DOHH2 (cell line): ENCODE measurements at regions not wholly inside any gene's neighbourhood (a gene's known extent, or its start where the extent isn't known, plus 50 kb on each side); places are given as distances from the start of the nearest gene placed in this dataset.

Experiments
- H3F3A ChIP-seq: fragments of 200-600 bp; sonication (generic), shearing (Covaris generic); 2 replicates; pipeline ENCODE4 v1.6.0; 2016; ENCODE audit warnings: antibody characterized with exemption, mild to moderate bottlenecking; ENCODE audit not compliant: control insufficient read depth, insufficient read depth
- H3K27ac ChIP-seq: fragments of 200-600 bp; sonication (generic); 2 replicates; pipeline ENCODE4 v1.5.1; 2014; ENCODE audit warnings: low read depth, mild to moderate bottlenecking, low read length, moderate library complexity
- H3K27me3 ChIP-seq: fragments of 200-600 bp; sonication (generic); 2 replicates; pipeline ENCODE4 v1.6.1; 2014; ENCODE audit warnings: mild to moderate bottlenecking, low read length, mixed read lengths; ENCODE audit not compliant: control insufficient read depth
- H3K36me3 ChIP-seq: fragments of 200-600 bp; sonication (generic); 2 replicates; pipeline ENCODE4 v1.6.1; 2014; ENCODE audit warnings: mild to moderate bottlenecking, low read length, moderate library complexity, mixed read lengths; ENCODE audit not compliant: control insufficient read depth
- H3K4me1 ChIP-seq: fragments of 200-600 bp; sonication (generic); 2 replicates; pipeline ENCODE4 v1.6.1; 2014; ENCODE audit warnings: mild to moderate bottlenecking, low read length, mixed read lengths; ENCODE audit not compliant: control insufficient read depth
- H3K4me2 ChIP-seq: fragments of 200-600 bp; sonication (generic); 2 replicates; pipeline ENCODE4 v1.6.0; 2014; ENCODE audit warnings: mild to moderate bottlenecking, low read length, moderate library complexity
- H3K4me3 ChIP-seq: fragments of 200-600 bp; sonication (generic); 2 replicates; pipeline ENCODE4 v1.5.1; 2014; ENCODE audit warnings: mild to moderate bottlenecking, low read length, mixed read lengths
- H3K79me2 ChIP-seq: fragments of 200-600 bp; sonication (generic); 2 replicates; pipeline ENCODE4 v1.6.1; 2014; ENCODE audit warnings: mild to moderate bottlenecking, low read length, mixed read lengths; ENCODE audit not compliant: control insufficient read depth
- H3K9me2 ChIP-seq: fragments of 200-600 bp; sonication (generic); replicated peaks from 2 replicates; pipeline ENCODE4 v1.6.1; 2014; ENCODE audit warnings: mild to moderate bottlenecking, low read length, mixed read lengths; ENCODE audit not compliant: control insufficient read depth
- H3K9me3 ChIP-seq: fragments of 200-600 bp; sonication (generic); 2 replicates; pipeline ENCODE4 v1.6.1; 2014; ENCODE audit warnings: antibody characterized with exemption, low read length, mixed read lengths; ENCODE audit not compliant: control insufficient read depth, insufficient read depth
- H4K20me1 ChIP-seq: fragments of 200-600 bp; sonication (generic); 2 replicates; pipeline ENCODE4 v1.6.0; 2014; ENCODE audit warnings: low read depth, mild to moderate bottlenecking, antibody characterized with exemption, low read length, moderate library complexity; ENCODE audit not compliant: control insufficient read depth, insufficient read depth
- EZH2phosphoT487 ChIP-seq: fragments of 200-600 bp; sonication (generic); IDR thresholded peaks from 2 replicates; pipeline ENCODE4 v1.6.1; 2017; ENCODE audit warnings: borderline replicate concordance, mild to moderate bottlenecking, antibody characterized with exemption, low read length, moderate library complexity, mixed read lengths
- TF ChIP-seq, protein P1 (sequence below): fragments of 200-600 bp; sonication (generic); IDR thresholded peaks from one replicate; pipeline ENCODE4 v1.5.1; 2014; ENCODE audit warnings: antibody characterized with exemption, mild to moderate bottlenecking, low read depth, low read length; ENCODE audit not compliant: poor library complexity, severe bottlenecking

DNA sequence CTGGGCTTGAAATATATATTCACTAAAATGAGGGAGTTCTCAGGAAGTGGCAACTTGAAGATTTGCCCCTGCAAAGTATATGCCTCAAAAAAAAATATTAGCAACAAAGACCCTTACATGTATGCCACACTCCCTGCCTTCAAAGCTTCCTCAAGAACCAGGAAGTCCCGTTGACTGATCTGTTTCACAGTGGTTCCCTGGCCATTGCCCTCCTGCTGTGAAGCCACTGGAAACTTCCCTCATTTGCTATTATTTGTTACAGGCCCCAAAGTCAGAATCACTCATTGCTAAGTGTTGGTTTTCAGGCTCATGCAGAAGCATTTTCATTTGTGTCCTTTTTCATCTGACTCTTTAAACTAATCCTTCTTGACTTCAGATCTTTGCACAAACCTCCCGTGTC lies 421.5 kb downstream of the ZNF521 start:
- H3K4me2 ChIP-seq: no peak overlapping the region
- no peaks in the 10 kb centered on the region for H3K9me2 ChIP-seq
- H3K27me3 ChIP-seq: no peaks in the 10 kb centered on the region
- H3K4me1 ChIP-seq: no peaks in the 10 kb centered on the region
- H3K9me3 ChIP-seq: no peaks in the 10 kb centered on the region
- no peaks in the 10 kb centered on the region for H3K36me3 ChIP-seq
- no peaks in the 10 kb centered on the region for H3K79me2 ChIP-seq
- no peaks in the 10 kb centered on the region for H3F3A ChIP-seq
- TF ChIP-seq, protein P1, sequence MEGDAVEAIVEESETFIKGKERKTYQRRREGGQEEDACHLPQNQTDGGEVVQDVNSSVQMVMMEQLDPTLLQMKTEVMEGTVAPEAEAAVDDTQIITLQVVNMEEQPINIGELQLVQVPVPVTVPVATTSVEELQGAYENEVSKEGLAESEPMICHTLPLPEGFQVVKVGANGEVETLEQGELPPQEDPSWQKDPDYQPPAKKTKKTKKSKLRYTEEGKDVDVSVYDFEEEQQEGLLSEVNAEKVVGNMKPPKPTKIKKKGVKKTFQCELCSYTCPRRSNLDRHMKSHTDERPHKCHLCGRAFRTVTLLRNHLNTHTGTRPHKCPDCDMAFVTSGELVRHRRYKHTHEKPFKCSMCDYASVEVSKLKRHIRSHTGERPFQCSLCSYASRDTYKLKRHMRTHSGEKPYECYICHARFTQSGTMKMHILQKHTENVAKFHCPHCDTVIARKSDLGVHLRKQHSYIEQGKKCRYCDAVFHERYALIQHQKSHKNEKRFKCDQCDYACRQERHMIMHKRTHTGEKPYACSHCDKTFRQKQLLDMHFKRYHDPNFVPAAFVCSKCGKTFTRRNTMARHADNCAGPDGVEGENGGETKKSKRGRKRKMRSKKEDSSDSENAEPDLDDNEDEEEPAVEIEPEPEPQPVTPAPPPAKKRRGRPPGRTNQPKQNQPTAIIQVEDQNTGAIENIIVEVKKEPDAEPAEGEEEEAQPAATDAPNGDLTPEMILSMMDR: no peak
- TF ChIP-seq EZH2phosphoT487: no peak
- no peaks in the 10 kb centered on the region for H4K20me1 ChIP-seq
- no peak overlapping the region for H3K27ac ChIP-seq
- H3K4me3 ChIP-seq: no peak overlapping the region

DNA sequence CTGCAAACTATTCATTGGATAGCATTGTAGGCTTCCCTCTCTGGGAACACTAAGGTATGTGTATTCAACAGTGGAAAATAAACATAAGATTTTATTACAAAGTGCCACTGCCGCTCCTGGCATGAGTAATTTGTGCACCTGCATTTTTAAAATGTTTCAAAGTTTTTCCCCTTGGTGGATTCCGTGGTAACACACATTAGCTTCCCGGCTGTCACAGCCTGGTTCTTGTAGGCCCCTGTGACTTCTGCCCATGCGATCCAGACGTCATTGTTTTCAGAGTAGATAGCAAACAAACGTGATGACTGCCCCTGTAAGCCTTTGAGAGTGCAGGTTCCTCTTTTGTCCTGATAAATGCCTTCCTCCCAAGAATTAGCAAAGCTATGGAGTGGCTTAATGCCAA lies 421.0 kb downstream of the ZNF521 start:
- Histone ChIP-seq H3K9me2 (no peaks in the 10 kb centered on the region), H3K27me3 (no peaks in the 10 kb centered on the region), H3K27ac (no peak overlapping the region), H3K36me3 (no peaks in the 10 kb centered on the region), H4K20me1 (no peaks in the 10 kb centered on the region), H3K4me1 (no peaks in the 10 kb centered on the region), H3K4me3 (no peak overlapping the region), H3K79me2 (no peaks in the 10 kb centered on the region), H3F3A (no peaks in the 10 kb centered on the region), H3K4me2 (no peak overlapping the region), H3K9me3 (no peaks in the 10 kb centered on the region)
- no peak for TF ChIP-seq EZH2phosphoT487
- TF ChIP-seq, protein P1: no peak

DNA sequence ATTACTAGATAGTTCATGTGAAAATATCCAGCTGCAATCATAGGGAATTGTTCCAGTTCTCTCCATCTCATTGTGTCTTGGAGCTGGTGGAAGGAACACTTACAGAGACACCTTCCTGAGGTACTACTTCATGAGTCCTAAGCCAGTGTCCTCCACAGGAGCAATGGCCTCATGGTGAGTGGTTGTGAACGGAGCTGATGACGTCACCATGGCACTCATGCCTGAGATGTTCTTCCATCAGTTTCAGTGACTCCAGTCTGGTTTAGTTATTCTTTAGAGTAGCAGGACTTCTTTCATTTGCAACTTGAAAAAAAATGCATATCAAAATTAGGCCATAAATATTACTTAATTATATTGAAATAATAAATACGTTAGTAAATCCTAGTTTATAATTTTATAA lies 418.6 kb downstream of the ZNF521 start:
- Histone ChIP-seq H3K4me3 (no peak overlapping the region), H3K36me3 (no peaks in the 10 kb centered on the region), H3K79me2 (no peaks in the 10 kb centered on the region), H3K9me2 (no peaks in the 10 kb centered on the region), H3K27me3 (no peaks in the 10 kb centered on the region), H3K27ac (no peak overlapping the region), H3K4me1 (no peaks in the 10 kb centered on the region), H3K4me2 (no peak overlapping the region), H3K9me3 (no peaks in the 10 kb centered on the region), H4K20me1 (no peaks in the 10 kb centered on the region), H3F3A (no peaks in the 10 kb centered on the region)
- TF ChIP-seq EZH2phosphoT487: no peak

DNA sequence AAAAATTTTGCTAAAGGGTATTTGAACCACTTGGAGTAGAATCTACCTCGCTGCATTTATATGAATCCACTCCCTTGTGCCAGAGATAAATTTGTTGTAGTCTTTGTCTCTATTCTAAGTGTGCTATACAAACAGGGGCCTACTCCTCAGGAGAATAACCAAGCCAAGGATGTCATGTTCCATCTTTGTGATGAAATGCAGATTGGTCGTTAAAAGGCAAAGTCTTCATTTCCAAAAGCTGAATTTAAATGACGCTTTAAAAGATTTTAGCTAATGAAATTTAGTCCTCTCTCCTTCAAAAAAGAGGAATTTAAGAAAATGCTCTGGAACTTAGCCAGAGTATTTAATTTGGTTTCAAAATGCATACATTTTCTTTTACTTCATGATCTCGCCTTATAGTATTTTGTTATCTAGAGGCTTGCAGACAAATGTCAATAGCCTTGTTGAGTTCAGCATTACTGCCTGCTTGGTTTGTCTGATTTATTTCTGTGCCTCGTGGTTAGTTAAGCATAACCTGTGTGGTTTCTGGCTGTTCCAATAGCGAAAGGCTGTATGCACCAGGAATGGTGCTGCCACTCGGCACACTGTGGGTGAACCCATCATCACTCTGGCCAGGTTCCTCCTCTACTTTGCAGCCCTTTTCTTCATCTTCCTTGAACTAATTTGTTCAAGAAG lies 417.6 kb downstream of the ZNF521 start:
- no peak for TF ChIP-seq EZH2phosphoT487
- TF ChIP-seq, protein P1: no peak
- Histone ChIP-seq H4K20me1 (no peaks in the 10 kb centered on the region), H3K9me3 (no peaks in the 10 kb centered on the region), H3F3A (no peaks in the 10 kb centered on the region), H3K36me3 (no peaks in the 10 kb centered on the region), H3K4me1 (no peaks in the 10 kb centered on the region), H3K4me2 (no peak overlapping the region), H3K27ac (no peak overlapping the region), H3K79me2 (no peaks in the 10 kb centered on the region), H3K27me3 (no peaks in the 10 kb centered on the region), H3K4me3 (no peak overlapping the region), H3K9me2 (no peaks in the 10 kb centered on the region)
